ENCODE measurements at regions not wholly inside any gene's neighbourhood (a gene's known extent, or its start where the extent isn't known, plus 50 kb on each side); places are given as distances from the start of the nearest gene placed in this dataset.
"Not testable (repeated sequence)": the region's sequence is repeated elsewhere in the genome, so short reads cannot be mapped to it uniquely, and the experiment has no call there.

DNA sequence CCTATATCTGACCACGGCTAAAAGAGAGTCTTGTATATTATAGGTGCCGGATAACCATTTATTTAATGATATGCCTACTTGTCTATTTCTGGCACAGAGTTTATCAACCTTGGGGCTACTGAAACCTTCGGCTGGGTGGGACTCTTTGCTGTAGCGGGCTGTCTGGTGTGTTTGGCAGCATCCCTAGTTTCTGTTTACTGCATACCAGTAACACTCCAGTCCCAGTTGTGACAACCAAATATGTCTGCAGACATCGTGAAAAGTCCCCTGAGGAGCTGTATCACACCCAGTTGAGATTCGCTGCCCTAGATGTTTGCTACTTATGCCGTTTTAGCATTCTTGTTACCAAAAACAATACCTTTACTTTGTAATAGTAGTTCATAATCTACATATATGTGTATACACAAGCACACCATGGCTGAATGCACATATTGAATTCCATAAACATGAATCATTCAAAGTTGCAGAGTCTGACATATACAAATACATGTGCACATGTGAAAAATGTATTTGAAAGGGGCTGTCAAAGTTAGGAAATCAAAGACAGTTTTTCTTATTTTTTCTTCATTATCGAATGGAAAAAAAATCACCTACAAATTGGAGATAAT lies 89.1 kb upstream of the SHISA6 start:
- no peaks in the 10 kb centered on the region for H3K9me3 ChIP-seq
- no peak for DNase-seq
- H3K4me3 ChIP-seq = no peak overlapping the region
- in situ Hi-C loops (cut with MboI; ENCODE audit: low sequenced_read_pairs in 4 of 4) (loop anchor here in 1 of 4 donors (25.0 kb wide), 1 partner anchor 110 kb away; no protein-coding TSS in a partner anchor), intact Hi-C loops (cut with DNase I; ENCODE audit: low total_unique reads) (no loop called here)
- no peak overlapping the region for H3K27ac ChIP-seq
- no peaks in the 10 kb centered on the region for H3K36me3 ChIP-seq
- no peak for TF ChIP-seq POLR2A (IDR thresholded peaks at IDR 0.05)
- TF ChIP-seq, protein P1, sequence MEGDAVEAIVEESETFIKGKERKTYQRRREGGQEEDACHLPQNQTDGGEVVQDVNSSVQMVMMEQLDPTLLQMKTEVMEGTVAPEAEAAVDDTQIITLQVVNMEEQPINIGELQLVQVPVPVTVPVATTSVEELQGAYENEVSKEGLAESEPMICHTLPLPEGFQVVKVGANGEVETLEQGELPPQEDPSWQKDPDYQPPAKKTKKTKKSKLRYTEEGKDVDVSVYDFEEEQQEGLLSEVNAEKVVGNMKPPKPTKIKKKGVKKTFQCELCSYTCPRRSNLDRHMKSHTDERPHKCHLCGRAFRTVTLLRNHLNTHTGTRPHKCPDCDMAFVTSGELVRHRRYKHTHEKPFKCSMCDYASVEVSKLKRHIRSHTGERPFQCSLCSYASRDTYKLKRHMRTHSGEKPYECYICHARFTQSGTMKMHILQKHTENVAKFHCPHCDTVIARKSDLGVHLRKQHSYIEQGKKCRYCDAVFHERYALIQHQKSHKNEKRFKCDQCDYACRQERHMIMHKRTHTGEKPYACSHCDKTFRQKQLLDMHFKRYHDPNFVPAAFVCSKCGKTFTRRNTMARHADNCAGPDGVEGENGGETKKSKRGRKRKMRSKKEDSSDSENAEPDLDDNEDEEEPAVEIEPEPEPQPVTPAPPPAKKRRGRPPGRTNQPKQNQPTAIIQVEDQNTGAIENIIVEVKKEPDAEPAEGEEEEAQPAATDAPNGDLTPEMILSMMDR (IDR thresholded peaks at IDR 0.05 in 4 of 5, conservative IDR thresholded peaks at IDR 0.05 in 1 of 5) = no peak
- ATAC-seq = no peak
- no peaks in the 10 kb centered on the region for H3K4me1 ChIP-seq
- no peaks in the 10 kb centered on the region for H3K27me3 ChIP-seq

DNA sequence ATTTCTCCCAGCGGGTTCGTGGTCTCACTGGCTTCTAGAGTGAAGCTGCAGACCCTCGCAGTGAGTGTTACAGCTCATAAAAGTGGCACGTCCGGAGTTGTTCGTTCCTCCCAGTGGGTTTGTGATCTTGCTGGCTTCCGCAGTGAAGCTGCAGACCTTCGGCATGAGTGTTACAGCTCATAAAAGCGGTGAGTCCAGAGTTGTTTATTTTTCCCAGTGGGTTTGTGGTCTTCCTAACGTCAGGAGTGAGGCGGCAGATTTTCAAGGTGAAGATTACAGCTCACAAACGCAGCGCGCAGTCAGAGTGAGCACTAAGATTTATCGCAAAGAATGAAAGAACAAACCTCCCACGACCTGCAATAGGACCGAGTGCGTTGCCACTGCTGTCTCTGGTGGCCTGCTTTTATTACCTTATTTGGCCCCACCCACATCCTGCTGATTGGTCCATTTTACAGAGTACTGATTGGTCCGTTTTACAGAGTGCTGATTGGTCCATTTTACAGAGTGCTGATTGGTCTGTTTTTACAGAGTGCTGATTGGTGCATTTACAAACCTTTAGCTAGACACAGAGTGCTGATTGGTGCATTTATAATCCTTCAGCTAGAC lies 90.0 kb upstream of the SHISA6 start:
- intact Hi-C loops (cut with DNase I; ENCODE audit: low total_unique reads); ATAC-seq; H3K4me3 ChIP-seq; H3K9me3 ChIP-seq; DNase-seq; H3K4me1 ChIP-seq; H3K27ac ChIP-seq; H3K27me3 ChIP-seq; H3K36me3 ChIP-seq: not testable (repeated sequence)
- in situ Hi-C loops (cut with MboI; ENCODE audit: low sequenced_read_pairs in 4 of 4) = loop anchor here in 1 of 4 donors (25.0 kb wide), 1 partner anchor 111 kb away; no protein-coding TSS in a partner anchor

DNA sequence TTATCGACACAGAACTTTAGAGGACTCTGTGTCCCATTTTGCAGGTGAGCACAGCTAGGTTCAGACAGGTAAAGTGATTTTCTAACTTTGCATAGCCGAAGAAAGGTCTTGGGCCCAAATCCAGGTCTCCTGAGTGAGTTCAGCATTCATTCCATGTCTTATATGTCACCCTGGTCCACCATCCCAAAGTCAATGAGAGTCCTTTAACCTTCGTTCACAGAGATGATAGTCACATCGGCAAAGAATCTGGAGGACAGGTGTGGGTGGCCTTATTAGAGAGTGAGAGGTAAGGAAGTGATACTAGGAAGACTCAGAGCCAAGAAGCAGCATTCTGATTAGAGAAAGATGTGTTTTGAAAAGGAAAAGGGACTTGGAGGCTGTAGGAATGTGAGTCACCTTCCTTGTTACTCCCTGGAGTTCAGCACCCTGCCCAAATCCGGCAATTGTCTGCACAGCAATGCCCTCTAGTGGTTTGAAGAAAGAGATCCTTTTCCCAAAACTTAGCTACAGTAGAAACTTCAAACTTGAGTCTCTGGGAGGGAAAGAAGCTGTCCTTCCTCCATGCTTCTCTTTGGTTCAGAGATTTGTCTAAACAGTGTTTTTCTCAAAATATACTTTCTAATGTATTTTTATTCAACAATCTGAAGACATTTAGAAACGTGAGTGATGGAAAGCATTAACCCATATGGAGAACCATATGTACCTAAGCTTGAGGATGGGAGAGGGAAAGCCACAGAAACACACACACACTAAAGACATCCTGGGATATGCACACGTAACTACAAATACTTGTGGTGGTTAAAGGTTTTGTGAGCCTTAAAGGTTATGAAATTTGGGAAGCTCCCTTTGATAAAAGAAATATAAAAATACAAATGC lies 96.4 kb upstream of the SHISA6 start:
- intact Hi-C loops (cut with DNase I; ENCODE audit: low total_unique reads) = loop anchor here (5.0 kb wide), 1 partner anchor 267 kb away; no protein-coding TSS in a partner anchor
- Histone ChIP-seq H3K27me3 (no peaks in the 10 kb centered on the region), H3K4me3 (no peak overlapping the region), H3K27ac (no peak overlapping the region), H3K9me3 (no peaks in the 10 kb centered on the region), H3K4me1 (no peaks in the 10 kb centered on the region), H3K36me3 (no peaks in the 10 kb centered on the region)
- no peak for DNase-seq
- TF ChIP-seq POLR2A (IDR thresholded peaks at IDR 0.05) = no peak
- TF ChIP-seq, protein P1 (IDR thresholded peaks at IDR 0.05 in 4 of 5, conservative IDR thresholded peaks at IDR 0.05 in 1 of 5) = peak in 3 of 5 experiments; percentile 16 to 48 (median 38)
- in situ Hi-C loops (cut with MboI; ENCODE audit: low sequenced_read_pairs in 4 of 4) = loop anchor here in 2 of 4 donors (10.0 to 25.0 kb wide), 3 partner anchors 60 to 270 kb away; no protein-coding TSS in a partner anchor
- no peak for ATAC-seq

DNA sequence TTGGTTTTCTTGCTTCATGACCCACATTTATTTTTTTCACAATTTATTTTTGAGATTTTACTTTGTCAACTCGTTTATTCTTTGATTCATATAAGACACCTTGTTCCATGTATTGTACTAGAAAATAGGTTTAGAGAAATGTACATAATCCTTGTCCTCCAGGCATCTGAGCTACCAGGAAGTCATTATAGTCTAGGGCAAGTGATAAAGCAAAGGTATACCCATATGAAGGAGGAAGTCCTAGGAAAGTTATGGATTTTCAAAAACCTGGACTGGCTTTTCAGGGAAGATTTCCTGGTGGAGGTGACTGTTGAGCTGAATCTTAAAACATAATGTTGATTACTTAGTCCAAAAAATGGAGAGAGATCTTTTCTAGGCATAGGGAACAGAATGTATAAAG lies 98.8 kb upstream of the SHISA6 start:
- Histone ChIP-seq H3K4me1 (no peaks in the 10 kb centered on the region), H3K4me3 (no peak overlapping the region), H3K36me3 (no peaks in the 10 kb centered on the region), H3K27me3 (no peaks in the 10 kb centered on the region), H3K27ac (no peak overlapping the region), H3K9me3 (no peaks in the 10 kb centered on the region)
- intact Hi-C loops (cut with DNase I; ENCODE audit: low total_unique reads) (loop anchor here (5.0 kb wide), 1 partner anchor 265 kb away; no protein-coding TSS in a partner anchor), in situ Hi-C loops (cut with MboI; ENCODE audit: low sequenced_read_pairs in 4 of 4) (loop anchor here in 2 of 4 donors (10.0 to 25.0 kb wide), 3 partner anchors 57 to 267 kb away; no protein-coding TSS in a partner anchor)
- TF ChIP-seq, protein P1 (IDR thresholded peaks at IDR 0.05 in 4 of 5, conservative IDR thresholded peaks at IDR 0.05 in 1 of 5) = no peak
- DNase-seq (no peak), ATAC-seq (no peak)

All from gastrocnemius medialis (tissue), 4 donors.